ENCODE measurements at regions not wholly inside any gene's neighbourhood (a gene's known extent, or its start where the extent isn't known, plus 50 kb on each side); places are given as distances from the start of the nearest gene placed in this dataset.

DNA sequence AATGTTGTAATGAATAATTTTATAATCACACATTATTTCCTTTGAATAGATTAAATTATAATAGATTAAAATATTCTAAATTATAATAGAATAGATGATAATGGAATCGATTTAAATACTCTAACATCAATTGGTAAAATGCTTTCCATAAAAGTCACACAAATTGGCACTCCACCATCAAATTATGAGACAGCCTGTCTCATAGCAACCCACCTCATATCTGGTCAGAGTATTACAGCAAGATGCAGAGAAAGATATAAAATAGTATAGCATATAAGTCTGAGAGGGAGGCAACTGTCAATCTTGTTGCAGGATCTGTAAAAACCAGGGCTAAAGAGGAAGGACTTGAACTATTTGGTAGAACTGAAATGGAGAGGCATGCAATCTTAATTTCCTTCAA lies 98.4 kb upstream of the NCKAP5 start:
- DNase-seq (ENCODE audit: insufficient read length, low spot score) (no peak), FAIRE-seq (no peak)

DNA sequence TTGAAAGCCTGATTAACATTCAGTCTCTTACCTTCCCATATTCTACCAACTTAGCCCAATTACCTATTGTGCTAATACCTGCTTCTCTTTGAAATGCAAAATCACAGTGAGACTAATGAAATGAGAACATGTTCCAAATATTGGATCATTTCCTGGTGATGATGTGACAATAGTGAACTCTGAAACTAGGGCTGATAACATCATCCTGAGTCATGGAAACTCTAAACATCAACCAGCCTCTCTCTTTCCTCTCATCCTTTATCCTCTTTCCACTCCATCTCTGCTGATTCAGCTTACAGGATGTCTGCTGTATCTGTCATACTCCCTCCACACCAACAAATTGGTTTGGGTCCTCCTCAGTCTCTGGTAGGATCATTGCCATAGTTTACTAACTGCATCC lies 98.8 kb upstream of the NCKAP5 start:
- FAIRE-seq (no peak), DNase-seq (ENCODE audit: insufficient read length, low spot score) (no peak)

DNA sequence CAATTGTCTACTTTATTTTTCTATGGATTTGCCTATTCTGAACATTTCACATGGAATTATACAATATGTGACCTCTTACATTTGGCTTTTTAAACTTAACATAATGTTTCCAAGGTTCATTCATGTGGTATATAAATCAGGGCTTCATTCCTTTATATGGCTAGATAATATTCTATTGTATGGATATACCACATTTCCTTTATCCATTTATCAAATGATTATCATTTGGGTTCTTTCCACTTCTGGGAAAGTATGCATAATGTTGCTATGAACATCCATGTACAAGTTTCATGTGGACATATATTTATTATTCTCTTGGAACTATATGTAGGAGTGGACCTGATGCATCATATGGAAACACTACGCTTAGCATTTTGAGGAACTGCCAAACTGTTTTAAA lies 99.7 kb upstream of the NCKAP5 start:
- FAIRE-seq: no peak
- no peak for DNase-seq (ENCODE audit: insufficient read length, low spot score)

DNA sequence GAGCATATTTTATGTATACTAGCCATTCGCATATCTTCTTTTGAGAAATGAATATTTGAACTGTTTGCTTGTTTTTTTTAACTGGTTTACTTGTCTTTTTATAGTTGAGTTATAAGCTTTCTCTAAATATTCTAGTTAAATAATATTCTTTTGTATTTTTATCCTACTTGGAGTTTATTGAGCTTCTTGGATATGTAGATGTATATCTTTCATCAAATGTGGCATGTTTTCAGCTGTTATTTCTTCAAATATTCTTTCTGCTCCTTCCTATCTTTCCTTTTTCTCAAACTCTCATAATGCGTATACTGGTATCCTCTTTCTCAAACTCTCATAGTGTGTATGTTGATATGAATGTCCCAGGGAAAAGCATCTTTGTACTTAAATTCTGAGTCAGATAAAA lies 100.3 kb upstream of the NCKAP5 start:
- no peak for DNase-seq (ENCODE audit: insufficient read length, low spot score)
- FAIRE-seq: no peak

DNA sequence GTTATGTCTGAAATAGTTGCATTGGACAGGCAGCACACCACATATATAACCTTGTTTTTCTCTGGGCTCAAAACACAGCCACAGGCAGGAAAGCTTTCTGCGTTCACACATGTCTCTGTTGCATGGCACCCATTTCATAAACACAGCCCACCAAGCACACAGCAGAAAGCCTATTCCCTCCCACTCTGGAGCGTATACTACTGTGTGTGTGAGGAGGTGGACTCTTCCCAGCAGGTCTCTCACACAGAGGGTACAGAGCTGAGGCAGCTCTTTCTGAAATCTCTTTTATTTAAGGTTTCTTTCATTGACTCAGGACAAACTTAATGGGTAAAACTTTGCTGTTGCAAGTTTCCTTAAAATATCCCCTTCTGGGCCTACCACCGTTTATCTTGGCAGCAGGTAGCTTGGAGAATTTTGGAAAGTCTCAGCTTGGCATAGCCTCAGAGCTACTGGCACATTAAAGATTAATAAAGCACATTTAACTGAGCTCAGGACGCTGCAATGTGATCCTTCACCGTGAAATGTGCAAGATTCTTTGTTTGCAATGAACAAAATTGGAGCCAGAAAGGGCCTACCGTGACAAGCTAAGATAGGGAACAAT lies 105.1 kb upstream of the NCKAP5 start:
- no peak for DNase-seq (ENCODE audit: insufficient read length, low spot score)
- no peak for FAIRE-seq

DNA sequence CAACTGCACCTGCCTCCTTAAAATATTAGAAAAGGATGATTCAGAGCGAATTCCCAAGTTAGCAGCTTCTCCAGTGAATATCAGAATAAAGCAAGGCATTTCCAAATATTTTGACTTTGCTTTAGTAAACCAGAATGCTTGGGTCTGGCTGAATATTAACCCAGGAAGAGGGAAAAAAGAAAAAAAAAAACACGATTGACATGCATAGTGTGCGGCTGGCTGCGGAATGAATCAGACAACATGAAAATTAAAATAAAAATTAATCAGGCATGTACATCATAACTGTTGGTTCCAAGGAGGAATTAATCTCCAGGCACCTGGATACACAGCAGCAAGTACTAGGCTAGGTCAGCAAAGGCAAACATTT lies 105.8 kb upstream of the NCKAP5 start:
- no peak for DNase-seq (ENCODE audit: insufficient read length, low spot score)
- FAIRE-seq: no peak

DNA sequence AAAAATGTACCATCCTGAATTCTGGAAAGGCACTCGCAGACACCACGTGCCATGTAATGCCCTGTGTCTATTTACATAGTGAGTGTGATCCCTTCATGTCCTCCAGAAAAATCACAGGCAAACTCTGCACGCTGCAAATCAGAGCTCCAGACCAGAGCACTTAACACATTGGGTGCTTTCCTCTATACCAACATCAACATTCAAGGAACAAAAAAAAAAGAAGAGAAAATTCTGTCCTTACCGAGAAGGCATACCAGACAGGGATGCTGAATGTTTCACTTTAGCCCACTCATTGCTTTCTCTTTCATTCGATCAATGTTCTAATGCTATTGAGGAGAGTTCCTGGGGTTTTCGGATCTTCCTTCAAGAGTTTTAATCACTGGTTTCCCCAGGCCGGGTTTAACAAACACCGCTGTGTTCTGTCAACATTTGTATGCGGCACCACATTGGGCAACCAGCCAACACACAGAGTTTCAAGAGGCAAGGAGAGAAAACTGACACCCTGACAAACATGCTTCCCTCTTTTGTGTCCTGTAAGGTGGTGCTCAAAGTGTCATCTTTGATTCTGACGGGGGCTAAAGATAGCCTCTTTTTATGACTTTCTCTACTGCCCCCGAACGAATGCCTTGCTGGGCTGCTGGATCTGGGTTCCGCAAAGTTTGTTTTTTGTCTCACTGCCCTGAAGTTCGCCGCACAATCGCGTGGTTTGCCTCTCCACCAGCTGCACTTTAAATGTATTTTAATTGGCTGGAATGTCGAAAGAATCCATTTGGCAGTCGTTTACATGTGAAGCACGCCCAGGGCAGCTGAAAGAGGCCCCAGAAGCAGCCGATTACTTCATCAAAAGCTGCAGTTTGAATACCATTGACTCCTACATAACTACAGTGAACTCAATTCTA lies 106.4 kb upstream of the NCKAP5 start:
- FAIRE-seq (no peak), DNase-seq (ENCODE audit: insufficient read length, low spot score) (no peak)

DNA sequence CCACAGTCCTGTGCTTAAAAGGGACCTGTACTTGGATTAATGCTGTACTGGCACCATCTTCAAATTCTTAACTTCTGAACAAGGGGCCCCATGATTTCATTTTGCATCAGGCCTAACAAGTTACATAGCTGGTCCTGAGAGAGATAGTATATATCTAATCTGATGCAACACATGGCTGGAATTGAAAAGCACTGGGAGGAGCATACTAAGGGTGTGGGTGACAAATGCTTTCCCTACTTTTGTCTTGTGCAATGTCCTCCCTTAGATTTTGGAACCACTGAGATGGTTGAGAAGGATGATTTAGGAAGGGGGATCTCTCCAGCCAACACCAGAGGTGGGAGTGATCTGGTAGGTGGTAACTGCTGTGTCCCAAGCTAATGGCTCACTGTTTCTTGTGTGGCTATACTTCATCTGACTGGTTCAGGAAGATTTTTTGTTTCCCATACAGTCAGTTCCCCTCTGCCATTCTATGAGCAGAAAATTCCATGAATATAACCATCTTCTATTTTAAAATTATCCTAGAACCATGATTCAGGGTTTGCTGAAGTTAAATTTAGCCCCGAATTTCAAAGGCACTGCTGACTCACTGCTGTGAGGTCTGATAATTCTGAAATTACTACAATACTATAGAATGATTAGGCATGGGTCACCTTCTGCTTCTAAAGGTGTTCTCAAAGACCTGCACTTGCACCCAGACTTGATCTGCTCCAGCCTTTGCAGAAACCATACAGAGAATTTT lies 108.3 kb upstream of the NCKAP5 start:
- FAIRE-seq (no peak), DNase-seq (ENCODE audit: insufficient read length, low spot score) (no peak)

DNA sequence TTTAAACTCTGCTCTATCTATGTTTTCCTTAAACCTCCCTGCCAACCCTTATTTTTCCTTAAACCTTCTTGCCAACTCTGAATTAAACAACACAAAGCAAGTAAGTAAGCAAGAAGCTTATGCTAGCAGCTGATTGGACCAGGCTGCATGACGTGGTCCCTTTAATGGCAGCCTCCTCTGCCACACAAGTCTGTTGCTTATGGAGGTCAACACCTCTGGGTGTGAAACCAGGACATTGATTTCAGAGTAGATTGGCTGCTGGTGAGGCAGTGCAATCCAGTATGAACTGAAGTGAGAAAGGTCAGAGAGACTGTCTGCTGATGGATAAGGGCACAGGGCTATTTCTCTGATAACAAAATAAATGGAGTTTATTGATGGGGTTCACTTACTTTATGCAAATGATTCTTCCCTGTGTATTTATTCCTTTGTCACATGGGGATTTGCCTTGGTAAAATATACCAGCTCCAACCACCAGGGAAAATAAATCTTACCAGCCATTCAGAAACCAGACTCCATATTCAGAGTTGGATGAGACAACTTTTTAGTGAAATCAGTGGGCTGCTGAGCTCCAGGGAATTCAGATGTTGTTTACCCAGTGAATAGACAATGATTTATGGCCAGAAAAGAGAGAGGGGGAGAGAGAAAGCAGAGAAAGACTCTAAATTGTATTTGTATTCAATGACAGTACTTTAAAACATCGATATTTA lies 112.2 kb upstream of the NCKAP5 start:
- FAIRE-seq: no peak
- DNase-seq (ENCODE audit: insufficient read length, low spot score): no peak

DNA sequence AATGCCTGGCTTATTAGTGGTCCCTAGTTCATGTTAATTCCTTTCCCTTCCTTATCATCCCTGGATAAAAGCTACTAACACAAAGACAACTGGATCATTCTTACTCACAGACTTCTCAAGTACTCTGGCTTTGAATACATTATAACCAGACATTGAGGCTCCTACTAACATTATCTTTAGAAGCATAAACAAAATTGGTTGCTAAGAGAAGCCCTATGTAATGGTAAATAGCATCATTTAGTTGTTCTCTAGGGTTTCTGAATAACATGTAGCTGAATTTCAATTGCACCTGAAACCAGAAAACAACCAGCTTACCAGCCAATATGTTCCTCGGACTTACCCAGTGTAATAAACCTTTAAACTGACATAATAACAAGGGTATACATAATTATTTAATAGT lies 114.1 kb upstream of the NCKAP5 start:
- no peak for DNase-seq (ENCODE audit: insufficient read length, low spot score)

DNA sequence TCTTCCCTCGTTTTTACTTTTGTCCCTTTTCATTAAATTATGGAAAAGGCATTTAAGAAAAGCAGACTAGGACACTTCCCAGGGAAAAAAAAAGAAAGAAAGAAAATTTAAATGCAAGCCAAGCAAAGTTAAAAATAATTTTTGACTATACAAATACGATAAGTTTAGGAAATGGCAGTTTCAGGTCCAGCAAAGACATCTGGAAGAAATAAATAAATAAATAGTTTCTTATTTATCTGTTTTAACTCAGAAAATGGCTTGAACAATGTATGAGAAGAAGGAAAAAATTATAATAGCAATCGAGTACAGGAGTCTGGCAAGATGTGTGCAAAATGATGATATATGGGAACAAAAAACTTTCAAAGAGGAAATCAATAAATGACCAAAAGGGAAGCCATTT lies 114.6 kb upstream of the NCKAP5 start:
- FAIRE-seq: no peak
- no peak for DNase-seq (ENCODE audit: insufficient read length, low spot score)

More for the DNA sequence above, 114.1 kb upstream of the NCKAP5 start:
- no peak for FAIRE-seq

DNA sequence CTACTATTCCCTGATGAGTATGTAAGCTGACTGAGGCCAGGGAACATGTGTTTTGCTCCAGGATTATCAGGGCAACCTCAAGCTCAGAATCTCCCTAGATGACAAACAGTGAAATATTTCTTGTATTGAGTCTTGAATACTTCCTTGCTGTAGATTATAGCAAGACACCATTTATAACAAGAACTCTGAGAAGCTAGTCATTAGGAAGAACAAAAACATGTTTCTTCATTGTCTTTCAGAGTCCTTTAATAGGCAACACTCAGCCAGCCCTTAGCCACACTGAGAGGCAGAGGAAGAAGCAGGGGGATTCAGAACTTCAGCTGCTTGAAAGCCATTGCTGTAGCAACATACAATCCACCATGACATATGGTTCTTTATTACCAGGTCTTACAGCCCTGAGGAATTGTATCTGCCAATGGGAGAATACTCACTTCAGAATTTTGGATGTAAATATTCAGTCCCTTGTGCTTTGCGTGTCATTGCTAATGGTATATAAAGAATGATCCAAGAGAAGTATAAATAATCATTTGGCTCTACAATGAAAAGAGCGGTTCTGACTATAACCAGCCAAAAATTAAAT lies 117.5 kb upstream of the NCKAP5 start:
- DNase-seq (ENCODE audit: insufficient read length, low spot score) (no peak), FAIRE-seq (no peak)

DNA sequence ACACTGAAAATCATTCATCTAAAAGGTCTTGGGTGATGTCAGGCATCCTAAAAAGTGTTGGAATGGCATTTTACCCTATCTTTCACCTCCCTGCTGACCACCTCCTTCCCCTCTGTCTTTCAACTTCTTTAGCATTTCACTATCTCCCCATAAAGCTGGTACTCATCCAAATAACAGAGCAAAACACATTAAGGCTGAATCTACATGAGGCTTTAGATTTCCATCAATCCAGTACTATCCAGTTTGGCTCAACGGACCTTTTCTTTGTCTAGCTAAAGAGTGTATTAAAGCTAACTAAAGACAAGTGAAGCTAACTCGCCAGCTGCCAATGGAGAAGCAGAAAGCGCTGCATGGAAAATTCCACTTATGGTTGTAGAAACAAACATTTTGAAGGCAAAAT lies 122.5 kb upstream of the NCKAP5 start:
- FAIRE-seq: no peak

DNA sequence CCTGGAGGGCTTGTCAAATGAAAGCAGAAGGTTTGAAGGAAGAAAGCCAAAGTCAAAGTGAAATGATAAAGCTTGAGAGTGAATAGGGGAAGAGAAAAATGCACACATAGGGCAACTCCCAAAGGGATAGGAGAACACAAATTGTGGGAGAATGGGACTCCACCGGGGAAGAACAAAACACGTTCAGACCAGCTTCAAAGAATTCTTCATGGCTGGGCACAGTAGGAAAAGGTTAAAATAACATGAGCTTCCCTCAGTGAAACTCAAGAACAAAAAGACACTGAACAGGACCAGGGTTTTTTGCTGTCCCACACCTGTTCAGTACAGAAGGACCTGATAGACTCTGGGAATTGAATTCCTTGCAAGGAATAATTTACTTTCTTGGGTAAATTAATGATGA lies 123.1 kb upstream of the NCKAP5 start:
- DNase-seq (ENCODE audit: insufficient read length, low spot score) (no peak), FAIRE-seq (no peak)

More for the DNA sequence above, 122.5 kb upstream of the NCKAP5 start:
- DNase-seq (ENCODE audit: insufficient read length, low spot score): no peak

DNA sequence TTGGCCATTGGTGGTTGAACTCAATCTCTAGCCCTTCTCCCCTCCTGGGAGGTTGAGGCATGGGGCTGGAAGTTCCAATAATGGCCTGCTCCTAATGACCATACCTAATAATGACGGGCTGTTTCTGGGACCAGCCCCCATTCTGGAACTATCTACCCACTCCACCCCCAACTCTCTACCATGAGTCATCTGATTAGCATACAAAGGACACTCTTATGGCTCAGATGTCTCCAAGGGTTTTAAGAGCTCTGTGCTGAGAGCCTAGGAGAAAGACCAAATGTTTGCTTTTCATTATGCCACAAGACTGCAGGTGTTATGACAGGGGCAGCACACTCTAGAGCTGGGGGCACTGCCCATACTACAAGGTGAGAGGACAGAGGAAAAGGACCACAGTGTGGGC lies 137.0 kb upstream of the NCKAP5 start:
- FAIRE-seq (no peak), DNase-seq (ENCODE audit: insufficient read length, low spot score) (no peak)

DNA sequence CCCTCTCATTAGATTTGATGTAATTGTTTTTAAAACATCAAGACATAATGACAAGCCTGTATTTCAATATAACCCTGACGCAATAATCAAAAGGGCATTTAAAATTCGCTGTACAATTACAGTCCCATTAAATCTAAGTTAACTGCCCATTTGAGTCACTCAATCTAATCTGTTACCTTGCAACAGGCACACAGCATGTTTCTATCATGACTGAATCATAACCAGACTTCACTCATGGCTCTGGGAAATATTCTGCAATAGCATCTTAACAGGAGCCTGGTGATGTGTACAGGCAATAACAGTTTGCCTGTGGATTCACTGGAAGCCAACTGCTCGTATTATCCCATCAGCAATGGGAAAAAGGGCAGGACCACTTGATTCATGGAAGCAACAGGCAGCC lies 142.3 kb upstream of the NCKAP5 start:
- no peak for FAIRE-seq
- DNase-seq (ENCODE audit: insufficient read length, low spot score): no peak

DNA sequence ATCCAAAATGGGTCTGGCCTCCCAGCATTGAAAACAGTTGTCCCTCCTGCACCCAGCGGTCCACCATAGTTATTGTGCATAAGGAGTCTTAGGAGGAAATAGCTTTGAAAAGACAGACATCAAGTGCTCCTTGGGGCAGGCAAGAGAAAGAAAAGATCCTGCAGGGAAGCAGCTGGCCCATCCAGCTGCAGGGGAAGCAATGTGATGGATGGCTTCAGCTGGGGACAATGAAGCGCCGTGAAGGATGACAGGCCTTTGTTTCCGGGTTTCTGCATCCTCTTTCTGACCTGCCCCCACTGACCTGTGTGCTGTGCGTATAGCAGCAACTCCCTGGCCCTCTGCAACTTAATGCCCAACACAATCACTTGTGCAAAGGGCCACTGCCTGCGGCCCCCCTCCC lies 142.9 kb upstream of the NCKAP5 start:
- DNase-seq (ENCODE audit: insufficient read length, low spot score) (no peak), FAIRE-seq (no peak)

DNA sequence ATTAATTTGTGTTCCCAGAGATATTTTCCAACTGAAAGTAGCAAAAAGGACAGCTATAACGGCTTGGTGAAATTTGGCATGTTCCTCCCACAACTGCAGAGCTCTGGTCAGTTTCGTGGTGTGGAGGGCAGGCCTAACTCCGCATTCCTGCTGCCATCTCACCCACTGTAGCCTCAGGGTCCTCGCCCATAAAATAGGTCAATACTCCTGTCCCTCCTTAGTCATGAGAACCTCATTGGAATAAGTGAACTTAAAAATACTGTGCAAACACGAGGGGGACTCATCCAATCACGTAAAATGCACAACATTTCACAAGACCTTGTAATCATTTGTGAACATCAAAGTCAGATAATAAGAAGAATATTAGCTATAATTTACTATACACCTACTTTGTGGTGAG lies 143.5 kb upstream of the NCKAP5 start:
- DNase-seq (ENCODE audit: insufficient read length, low spot score) (no peak), FAIRE-seq (no peak)

DNA sequence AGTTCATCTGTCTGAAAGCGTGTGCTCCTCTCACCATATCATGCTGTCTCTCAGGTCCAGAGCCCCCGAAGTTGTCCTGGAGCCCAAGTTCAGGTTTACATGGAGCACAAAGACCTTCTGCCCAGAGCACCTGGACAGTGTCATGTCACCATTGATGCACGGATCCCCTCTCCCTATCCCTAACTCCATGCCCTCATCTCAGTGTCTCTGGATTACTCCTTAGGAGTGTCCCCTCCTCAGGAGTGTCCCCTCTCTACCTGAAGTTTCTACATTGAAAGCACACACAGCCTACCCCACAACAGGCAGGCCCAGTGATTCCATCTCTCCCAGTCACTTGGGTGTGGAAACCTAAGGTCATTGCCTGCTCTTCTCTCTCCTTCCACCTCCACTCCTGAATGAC lies 144.1 kb upstream of the NCKAP5 start:
- DNase-seq (ENCODE audit: insufficient read length, low spot score): no peak
- no peak for FAIRE-seq

DNA sequence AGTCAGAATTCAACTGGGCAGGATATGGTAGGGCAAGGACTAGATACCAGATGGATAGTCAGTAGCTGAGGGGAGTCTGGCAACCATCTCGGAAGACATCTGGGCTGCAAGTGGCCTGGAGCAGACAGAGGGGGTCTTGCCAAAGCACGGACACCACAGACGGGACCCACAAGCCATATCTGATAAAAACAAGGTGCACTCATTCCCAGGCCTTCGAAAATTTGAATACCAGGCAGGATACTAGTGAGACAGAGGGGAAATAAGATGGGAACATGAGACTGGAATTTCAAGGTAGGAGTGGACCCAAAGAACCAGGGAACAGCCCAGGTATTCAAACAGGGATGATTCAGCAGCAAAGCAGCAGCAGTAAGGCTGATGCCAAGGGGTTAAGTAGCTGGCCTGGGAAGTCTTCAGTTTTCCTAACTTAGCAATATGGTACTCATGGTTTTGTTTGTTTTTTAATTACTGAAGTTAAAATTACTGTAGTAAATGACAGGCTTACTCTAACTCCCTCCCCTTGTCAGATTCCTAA lies 144.9 kb upstream of the NCKAP5 start:
- no peak for DNase-seq (ENCODE audit: insufficient read length, low spot score)
- FAIRE-seq: no peak

DNA sequence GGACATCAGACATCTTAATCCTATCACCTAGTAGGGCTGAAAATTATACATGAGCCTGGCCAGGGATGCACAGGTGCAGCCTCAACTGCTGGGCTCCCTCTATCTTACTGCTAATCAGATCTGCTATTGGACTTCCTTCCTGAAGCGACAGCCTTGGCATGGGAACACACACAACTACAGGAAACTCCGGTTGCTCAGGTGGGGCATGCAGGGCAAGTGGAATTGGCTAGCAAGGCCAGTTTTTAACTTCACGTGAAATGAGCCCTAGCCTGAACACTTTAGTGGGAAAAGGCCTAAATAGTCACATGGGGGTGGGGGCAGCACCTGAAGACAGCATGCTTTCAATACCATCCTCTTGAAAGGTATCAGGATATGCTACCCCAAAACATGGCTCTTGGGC lies 147.9 kb upstream of the NCKAP5 start:
- no peak for DNase-seq (ENCODE audit: insufficient read length, low spot score)
- no peak for FAIRE-seq

All from GM19239 (cell line).